GM12878 (cell line): ENCODE measurements at regions not wholly inside any gene's neighbourhood (a gene's known extent, or its start where the extent isn't known, plus 50 kb on each side); places are given as distances from the start of the nearest gene placed in this dataset.

Experiments used
- ATAC-seq: fragments of 200-7000 bp; cut with Tn5 transposase; 3 replicates; pipeline ENCODE4 v1.9.1; 2020; ENCODE audit warnings: mild to moderate bottlenecking, moderate library complexity
- BruUV-seq: library from RNA; stranded (reverse); fragments of 400-500 nt; replicated peaks from 2 replicates; lab custom pipeline; 2021; lab: Mats Ljungman, UMichigan
- CTCF ChIA-PET: fragments of 300-600 bp; sonication (Branson Sonifier 250); formaldehyde crosslinking; extraction: SDS; loops from one replicate; lab custom pipeline; 2021; ENCODE audit warnings: inconsistent platforms; lab: Yijun Ruan, JAX
- POLR2A ChIA-PET: fragments of 350-600 bp; formaldehyde crosslinking; extraction: SDS; loops from one replicate; lab custom pipeline; 2021; ENCODE audit warnings: inconsistent platforms; lab: Charles Lee
- RAD21 ChIA-PET: fragments of 300-600 bp; sonication (Branson Sonifier 250); formaldehyde crosslinking; loops from one replicate; lab custom pipeline; 2023; ENCODE audit warnings: antibody characterized with exemption; ENCODE audit not compliant: unreplicated experiment; lab: Charles Lee
- SMC1A ChIA-PET: fragments of 300-600 bp; sonication (Branson Sonifier 250); formaldehyde crosslinking; loops from one replicate; lab custom pipeline; 2023; ENCODE audit not compliant: unreplicated experiment, uncharacterized antibody; lab: Charles Lee
- DNase-seq: peaks from one replicate; pipeline ENCODE4 v3.0.0-alpha.2; 2011; ENCODE audit warnings: low read depth, low spot score
- FAIRE-seq: peaks from 3 replicates; lab custom pipeline; 2011; peaks lifted over from hg19 to GRCh38; lab: Jason Lieb, UNC
- H2AFZ ChIP-seq: 2 replicates; pipeline ENCODE4 v1.6.0; 2011; ENCODE audit warnings: low read depth, low read length, control low read depth; ENCODE audit not compliant: control insufficient read depth
- H3K27ac ChIP-seq: 2 replicates; pipeline ENCODE4 v1.5.1; 2011; ENCODE audit warnings: control low read depth; ENCODE audit not compliant: control insufficient read depth, insufficient read depth
- H3K27me3 ChIP-seq, 2 experiments: replicated peaks in 1 of 2; 2 replicates each; pipeline versions ENCODE4 v1.6.0 to v1.6.1; 2011; ENCODE audit warnings: low read length in 1 of 2; ENCODE audit not compliant: control insufficient read depth in 2 of 2, insufficient read depth in 2 of 2
- H3K36me3 ChIP-seq, 2 experiments: 2 replicates each; pipeline ENCODE4 v1.5.1; 2011; ENCODE audit warnings: low read length in 1 of 2; ENCODE audit not compliant: control insufficient read depth in 2 of 2, insufficient read depth in 2 of 2
- H3K4me1 ChIP-seq: 2 replicates; pipeline ENCODE4 v1.6.1; 2011; ENCODE audit warnings: mild to moderate bottlenecking, low read length, moderate library complexity, mixed read lengths; ENCODE audit not compliant: control insufficient read depth, insufficient read depth
- H3K4me2 ChIP-seq: 2 replicates; pipeline ENCODE4 v1.6.0; 2011; ENCODE audit warnings: control low read depth; ENCODE audit not compliant: control insufficient read depth, insufficient read depth
- H3K4me3 ChIP-seq: fragments of 200-600 bp; sonication (generic); 2 replicates; pipeline ENCODE4 v1.5.1; 2016
- H3K79me2 ChIP-seq: 2 replicates; pipeline ENCODE4 v1.6.0; 2011; ENCODE audit warnings: low read length; ENCODE audit not compliant: control insufficient read depth, insufficient read depth
- H3K9ac ChIP-seq: 2 replicates; pipeline ENCODE4 v1.8.0; 2011; ENCODE audit warnings: low read length, control low read depth, mixed read lengths; ENCODE audit not compliant: control insufficient read depth, insufficient read depth
- H3K9me3 ChIP-seq: replicated peaks from 3 replicates; pipeline ENCODE4 v1.5.1; 2011; ENCODE audit warnings: mild to moderate bottlenecking, low read length; ENCODE audit not compliant: control insufficient read depth, insufficient read depth
- H4K20me1 ChIP-seq: 2 replicates; pipeline ENCODE4 v1.6.0; 2011; ENCODE audit not compliant: control insufficient read depth, insufficient read depth
- CHD1 ChIP-seq: IDR thresholded peaks from 2 replicates; pipeline ENCODE4 v1.6.1; 2012; ENCODE audit warnings: low read depth, low read length, improper control_type of control experiment
- CREB1 ChIP-seq: IDR thresholded peaks from 2 replicates; pipeline ENCODE4 v1.6.1; 2012; ENCODE audit warnings: low read depth, mild to moderate bottlenecking, inconsistent platforms
- FOXM1 ChIP-seq: IDR thresholded peaks from 2 replicates; pipeline ENCODE4 v1.6.1; 2012; ENCODE audit warnings: low read depth, mild to moderate bottlenecking, inconsistent platforms, low read length, moderate library complexity
- JUND ChIP-seq: IDR thresholded peaks from 2 replicates; pipeline ENCODE4 v1.6.1; 2012; ENCODE audit warnings: low read depth, mild to moderate bottlenecking, low read length, improper control_type of control experiment, moderate library complexity
- KDM1A ChIP-seq: fragments of 200-600 bp; sonication (generic); IDR thresholded peaks from 2 replicates; pipeline ENCODE4 v1.6.1; 2016; ENCODE audit warnings: borderline replicate concordance
- KLF5 ChIP-seq: fragments of 450-650 bp; IDR thresholded peaks from 2 replicates; pipeline ENCODE4 v1.6.1; 2014; ENCODE audit warnings: mild to moderate bottlenecking; ENCODE audit not compliant: partially characterized antibody
- MTA2 ChIP-seq: fragments of 450-650 bp; IDR thresholded peaks from 2 replicates; pipeline ENCODE4 v1.6.1; 2016; ENCODE audit warnings: low read depth, mild to moderate bottlenecking, moderate library complexity
- NRF1 ChIP-seq: conservative IDR thresholded peaks from 2 replicates; pipeline ENCODE4 v1.6.1; 2011; ENCODE audit warnings: mild to moderate bottlenecking, low read depth, low read length, improper control_type of control experiment
- RAD51 ChIP-seq: fragments of 450-650 bp; IDR thresholded peaks from 2 replicates; pipeline ENCODE4 v1.6.1; 2016; ENCODE audit warnings: moderate library complexity, mild to moderate bottlenecking, inconsistent platforms
- RELA ChIP-seq: fragments of 450-650 bp; IDR thresholded peaks from 2 replicates; pipeline ENCODE4 v1.8.0; 2014; ENCODE audit warnings: borderline replicate concordance; ENCODE audit not compliant: partially characterized antibody
- SP1 ChIP-seq: IDR thresholded peaks from one replicate; pipeline ENCODE4 v1.6.1; 2011; ENCODE audit warnings: low read depth, low read length
- STAT1 ChIP-seq: fragments of 450-650 bp; conservative IDR thresholded peaks from 2 replicates; pipeline ENCODE4 v1.6.1; 2014; ENCODE audit warnings: antibody characterized with exemption, mild to moderate bottlenecking
- SUPT20H ChIP-seq: IDR thresholded peaks from 2 replicates; pipeline ENCODE4 v1.6.1; 2011; ENCODE audit warnings: low read depth, mild to moderate bottlenecking, low read length, moderate library complexity, borderline replicate concordance; ENCODE audit not compliant: control insufficient read depth
- SUZ12 ChIP-seq: fragments of 200-600 bp; sonication (generic); IDR thresholded peaks from one replicate; pipeline ENCODE4 v1.6.1; 2018; ENCODE audit warnings: antibody characterized with exemption, mild to moderate bottlenecking; ENCODE audit not compliant: unreplicated experiment
- TBL1XR1 ChIP-seq: IDR thresholded peaks from 2 replicates; pipeline ENCODE4 v1.6.1; 2012; ENCODE audit warnings: low read depth, low read length, improper control_type of control experiment
- ZNF217 ChIP-seq: fragments of 450-650 bp; IDR thresholded peaks from 2 replicates; pipeline ENCODE4 v1.6.1; 2017; ENCODE audit warnings: antibody characterized with exemption, mild to moderate bottlenecking
- ZNF24 ChIP-seq: fragments of 450-650 bp; IDR thresholded peaks from 2 replicates; pipeline ENCODE4 v1.6.1; 2017; ENCODE audit warnings: antibody characterized with exemption, mild to moderate bottlenecking
- ZZZ3 ChIP-seq: IDR thresholded peaks from 2 replicates; pipeline ENCODE4 v1.6.1; 2011; ENCODE audit warnings: low read depth; ENCODE audit not compliant: control insufficient read depth, insufficient read length
- WGBS: methylation state at CpG from one replicate; pipeline ENCODE4 v1.1.6; 2016; ENCODE audit warnings: low lambda C conversion rate; ENCODE audit not compliant: insufficient replicate concordance, insufficient coverage; ENCODE audit errors: missing lambda C conversion rate; 5-methylcytosine and 5-hydroxymethylcytosine counted together
- in situ Hi-C: fragments of 300-500 bp; cut with MboI; formaldehyde crosslinking; loops from 9 replicates; pipeline ENCODE4 v1.14.3; 2018; ENCODE audit warnings: mixed read lengths
- intact Hi-C: fragments of 100-400 bp; cut with micrococcal nuclease; formaldehyde crosslinking; loops from one replicate; pipeline ENCODE4 v1.14.2; 2022; ENCODE audit not compliant: unreplicated experiment
- TF ChIP-seq, protein P1 (sequence below): fragments of 450-650 bp; IDR thresholded peaks from 2 replicates; pipeline ENCODE4 v1.6.1; 2016; ENCODE audit warnings: mild to moderate bottlenecking
- TF ChIP-seq, protein P2 (sequence below): IDR thresholded peaks from 2 replicates; pipeline ENCODE4 v1.6.1; 2012; ENCODE audit warnings: low read depth, low read length, improper control_type of control experiment
- TF ChIP-seq, protein P3 (sequence below): fragments of 450-650 bp; conservative IDR thresholded peaks from 2 replicates; pipeline ENCODE4 v1.6.1; 2017; ENCODE audit warnings: mild to moderate bottlenecking, moderate library complexity

DNA sequence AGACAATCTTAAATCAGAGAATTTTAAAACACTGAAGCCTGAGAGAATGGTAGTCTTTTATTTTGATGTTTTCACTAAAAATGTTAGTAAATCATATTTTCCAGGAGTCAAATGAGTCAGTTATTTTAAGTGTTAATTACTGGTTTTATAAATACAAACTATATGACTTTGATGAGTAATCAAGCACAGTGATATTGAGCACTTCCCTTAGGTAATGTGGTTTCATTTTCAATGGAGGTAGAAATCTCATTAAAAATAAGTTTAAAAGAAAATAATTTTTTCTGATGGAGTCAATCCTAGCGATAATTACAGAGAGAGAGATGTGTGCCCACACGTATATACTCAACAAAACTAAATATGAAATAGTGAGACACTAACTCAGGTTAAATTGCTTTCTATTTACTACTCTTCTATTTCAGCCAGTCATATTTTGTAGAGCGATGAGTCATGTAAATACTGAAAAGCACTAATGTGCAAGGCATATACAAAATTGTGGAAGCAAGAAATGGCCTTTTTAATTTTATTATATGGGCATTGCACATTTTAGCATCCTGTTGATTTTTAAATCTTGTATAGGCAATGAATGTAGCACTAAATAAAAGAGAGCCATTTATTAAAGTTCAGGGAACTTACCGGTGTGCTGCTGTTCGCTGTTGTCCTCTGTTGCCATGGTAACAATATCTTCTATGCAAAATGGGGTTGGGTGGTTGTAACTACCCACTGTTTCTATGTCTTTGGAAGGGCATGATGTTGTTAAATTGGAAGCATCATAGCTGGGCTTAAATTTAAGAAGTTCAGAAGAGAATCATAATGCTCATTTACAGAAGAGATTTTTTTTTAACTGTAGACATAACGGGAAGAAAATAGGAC, 513.7 kb downstream of the TLL1 start:
- in situ Hi-C loops (no loop called here), intact Hi-C loops (no loop called here)
- POLR2A ChIA-PET = interaction anchor here (0.7 kb wide), 1 partner anchor 44 kb away, joined by 3 read pairs; no protein-coding TSS in a partner anchor
- WGBS = 55% methylated on average over 6 of the region's 6 CpGs
- RAD21 ChIA-PET = no interaction called here
- ATAC-seq = peak; percentile 82
- Histone ChIP-seq H3K9ac (no peak overlapping the region), H3K27ac (no peak overlapping the region), H2AFZ (no peak overlapping the region), H3K79me2 (no peaks in the 10 kb centered on the region), H3K4me3 (no peak overlapping the region), H4K20me1 (no peaks in the 10 kb centered on the region), H3K27me3 (no peaks in the 10 kb centered on the region), H3K4me2 (no peak overlapping the region), H3K9me3 (no peaks in the 10 kb centered on the region), H3K36me3 (no peaks in the 10 kb centered on the region), H3K4me1 (no peaks in the 10 kb centered on the region)
- no peak for FAIRE-seq
- no TSS peak for BruUV-seq
- DNase-seq = no peak
- CTCF ChIA-PET = no interaction called here
- SMC1A ChIA-PET = no interaction called here
- TF ChIP-seq CHD1 (no peak), SUPT20H (no peak), TBL1XR1 (no peak), KLF5 (no peak), ZZZ3 (no peak), SP1 (no peak), FOXM1 (no peak), KDM1A (no peak), SUZ12 (no peak), ZNF24 (no peak), NRF1 (no peak), RELA (no peak), JUND (0 out of 2 replicates have a peak, but pooled peaks have one; percentile 24), RAD51 (no peak), MTA2 (peak; percentile 92), STAT1 (no peak), CREB1 (no peak), ZNF217 (no peak)
- TF ChIP-seq, protein P1, sequence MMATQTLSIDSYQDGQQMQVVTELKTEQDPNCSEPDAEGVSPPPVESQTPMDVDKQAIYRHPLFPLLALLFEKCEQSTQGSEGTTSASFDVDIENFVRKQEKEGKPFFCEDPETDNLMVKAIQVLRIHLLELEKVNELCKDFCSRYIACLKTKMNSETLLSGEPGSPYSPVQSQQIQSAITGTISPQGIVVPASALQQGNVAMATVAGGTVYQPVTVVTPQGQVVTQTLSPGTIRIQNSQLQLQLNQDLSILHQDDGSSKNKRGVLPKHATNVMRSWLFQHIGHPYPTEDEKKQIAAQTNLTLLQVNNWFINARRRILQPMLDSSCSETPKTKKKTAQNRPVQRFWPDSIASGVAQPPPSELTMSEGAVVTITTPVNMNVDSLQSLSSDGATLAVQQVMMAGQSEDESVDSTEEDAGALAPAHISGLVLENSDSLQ = no peak
- TF ChIP-seq, protein P2, sequence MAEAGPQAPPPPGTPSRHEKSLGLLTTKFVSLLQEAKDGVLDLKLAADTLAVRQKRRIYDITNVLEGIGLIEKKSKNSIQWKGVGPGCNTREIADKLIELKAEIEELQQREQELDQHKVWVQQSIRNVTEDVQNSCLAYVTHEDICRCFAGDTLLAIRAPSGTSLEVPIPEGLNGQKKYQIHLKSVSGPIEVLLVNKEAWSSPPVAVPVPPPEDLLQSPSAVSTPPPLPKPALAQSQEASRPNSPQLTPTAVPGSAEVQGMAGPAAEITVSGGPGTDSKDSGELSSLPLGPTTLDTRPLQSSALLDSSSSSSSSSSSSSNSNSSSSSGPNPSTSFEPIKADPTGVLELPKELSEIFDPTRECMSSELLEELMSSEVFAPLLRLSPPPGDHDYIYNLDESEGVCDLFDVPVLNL = no peak
- TF ChIP-seq, protein P3, sequence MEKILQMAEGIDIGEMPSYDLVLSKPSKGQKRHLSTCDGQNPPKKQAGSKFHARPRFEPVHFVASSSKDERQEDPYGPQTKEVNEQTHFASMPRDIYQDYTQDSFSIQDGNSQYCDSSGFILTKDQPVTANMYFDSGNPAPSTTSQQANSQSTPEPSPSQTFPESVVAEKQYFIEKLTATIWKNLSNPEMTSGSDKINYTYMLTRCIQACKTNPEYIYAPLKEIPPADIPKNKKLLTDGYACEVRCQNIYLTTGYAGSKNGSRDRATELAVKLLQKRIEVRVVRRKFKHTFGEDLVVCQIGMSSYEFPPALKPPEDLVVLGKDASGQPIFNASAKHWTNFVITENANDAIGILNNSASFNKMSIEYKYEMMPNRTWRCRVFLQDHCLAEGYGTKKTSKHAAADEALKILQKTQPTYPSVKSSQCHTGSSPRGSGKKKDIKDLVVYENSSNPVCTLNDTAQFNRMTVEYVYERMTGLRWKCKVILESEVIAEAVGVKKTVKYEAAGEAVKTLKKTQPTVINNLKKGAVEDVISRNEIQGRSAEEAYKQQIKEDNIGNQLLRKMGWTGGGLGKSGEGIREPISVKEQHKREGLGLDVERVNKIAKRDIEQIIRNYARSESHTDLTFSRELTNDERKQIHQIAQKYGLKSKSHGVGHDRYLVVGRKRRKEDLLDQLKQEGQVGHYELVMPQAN = no peak
